ENCODE measurements at regions not wholly inside any gene's neighbourhood (a gene's known extent, or its start where the extent isn't known, plus 50 kb on each side); places are given as distances from the start of the nearest gene placed in this dataset.

DNA sequence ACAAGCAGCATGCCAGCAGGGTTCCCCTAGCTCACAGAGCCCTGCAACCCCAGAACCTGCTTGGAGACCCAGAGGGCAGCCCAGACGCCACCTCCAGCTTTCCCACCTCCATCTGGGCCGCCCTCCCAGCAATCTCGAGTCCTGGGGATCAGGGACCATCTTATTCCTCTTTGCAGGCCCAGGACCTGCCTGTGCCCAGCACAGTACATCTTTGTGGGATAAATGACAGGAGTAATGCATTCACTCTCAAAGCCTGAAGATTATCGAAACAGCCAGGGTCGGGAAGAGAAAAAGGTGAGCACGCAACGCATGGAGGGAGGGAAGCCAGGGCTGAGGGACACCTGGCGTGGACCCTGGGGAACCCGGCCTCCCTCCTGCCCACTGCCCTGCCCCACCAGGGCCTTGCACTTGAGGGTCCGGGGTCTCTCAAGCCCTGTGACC lies 144.1 kb downstream of the NDUFA10 start:
- no peak for TF ChIP-seq EZH2 (IDR thresholded peaks at IDR 0.05)
- TF ChIP-seq, protein P1, sequence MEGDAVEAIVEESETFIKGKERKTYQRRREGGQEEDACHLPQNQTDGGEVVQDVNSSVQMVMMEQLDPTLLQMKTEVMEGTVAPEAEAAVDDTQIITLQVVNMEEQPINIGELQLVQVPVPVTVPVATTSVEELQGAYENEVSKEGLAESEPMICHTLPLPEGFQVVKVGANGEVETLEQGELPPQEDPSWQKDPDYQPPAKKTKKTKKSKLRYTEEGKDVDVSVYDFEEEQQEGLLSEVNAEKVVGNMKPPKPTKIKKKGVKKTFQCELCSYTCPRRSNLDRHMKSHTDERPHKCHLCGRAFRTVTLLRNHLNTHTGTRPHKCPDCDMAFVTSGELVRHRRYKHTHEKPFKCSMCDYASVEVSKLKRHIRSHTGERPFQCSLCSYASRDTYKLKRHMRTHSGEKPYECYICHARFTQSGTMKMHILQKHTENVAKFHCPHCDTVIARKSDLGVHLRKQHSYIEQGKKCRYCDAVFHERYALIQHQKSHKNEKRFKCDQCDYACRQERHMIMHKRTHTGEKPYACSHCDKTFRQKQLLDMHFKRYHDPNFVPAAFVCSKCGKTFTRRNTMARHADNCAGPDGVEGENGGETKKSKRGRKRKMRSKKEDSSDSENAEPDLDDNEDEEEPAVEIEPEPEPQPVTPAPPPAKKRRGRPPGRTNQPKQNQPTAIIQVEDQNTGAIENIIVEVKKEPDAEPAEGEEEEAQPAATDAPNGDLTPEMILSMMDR (IDR thresholded peaks at IDR 0.05), result no peak

All from neural progenitor cell (in vitro differentiated cells).